ENCODE measurements at regions not wholly inside any gene's neighbourhood (a gene's known extent, or its start where the extent isn't known, plus 50 kb on each side); places are given as distances from the start of the nearest gene placed in this dataset.

- Histone ChIP-seq H3K4me1 (ENCODE audit: low read depth) (peaks cover 12% of the 10 kb centered on the region), H3K36me3 (ENCODE audit: low read depth) (no peaks in the 10 kb centered on the region), H3K4me3 (no peak overlapping the region), H3K9me3 (peaks cover 17% of the 10 kb centered on the region)
- peak in 2 of 3 donors; percentile 25 to 41 for DNase-seq
- intact Hi-C loops (cut with DNase I, micrococcal nuclease): no loop called here
- no peak for TF ChIP-seq CTCF (IDR thresholded peaks at IDR 0.05)
- no peak for ATAC-seq
Measured at GRCh38 chr14:104238424-104239184, 100.2 kb downstream of the KIF26A start.

- TF ChIP-seq CTCF (IDR thresholded peaks at IDR 0.05): no peak
- Histone ChIP-seq H3K4me3 (no peak overlapping the region), H3K36me3 (ENCODE audit: low read depth) (no peaks in the 10 kb centered on the region), H3K4me1 (ENCODE audit: low read depth) (peaks cover 12% of the 10 kb centered on the region), H3K9me3 (peaks cover 10% of the 10 kb centered on the region)
- intact Hi-C loops (cut with DNase I, micrococcal nuclease): no loop called here
- ATAC-seq: no peak
- DNase-seq: peak in 2 of 3 donors; percentile 29 to 36
Measured at GRCh38 chr14:104239185-104239775, 100.9 kb downstream of the KIF26A start.

GRCh38 chr14:104239861-104240301, 101.5 kb downstream of the KIF26A start:
- DNase-seq: peak in 2 of 3 donors; percentile 46 to 53
- peaks cover 6% of the 10 kb centered on the region for H3K9me3 ChIP-seq
- no peaks in the 10 kb centered on the region for H3K36me3 ChIP-seq (ENCODE audit: low read depth)
- intact Hi-C loops (cut with DNase I, micrococcal nuclease): no loop called here
- no peak for TF ChIP-seq CTCF (IDR thresholded peaks at IDR 0.05)
- H3K4me3 ChIP-seq: no peak overlapping the region
- ATAC-seq: peak; percentile 60
- peaks cover 12% of the 10 kb centered on the region for H3K4me1 ChIP-seq (ENCODE audit: low read depth)

GRCh38 chr14:104240434-104241157, 102.2 kb downstream of the KIF26A start:
- DNase-seq (peak; percentile 68 to 80 (median 75)), ATAC-seq (peak; percentile 95)
- TF ChIP-seq CTCF (IDR thresholded peaks at IDR 0.05): no peak
- H3K36me3 ChIP-seq (ENCODE audit: low read depth): no peaks in the 10 kb centered on the region
- H3K4me3 ChIP-seq: no peak overlapping the region
- peaks cover 9% of the 10 kb centered on the region for H3K9me3 ChIP-seq
- intact Hi-C loops (cut with DNase I, micrococcal nuclease): no loop called here
- H3K4me1 ChIP-seq (ENCODE audit: low read depth): peaks cover 12% of the 10 kb centered on the region

GRCh38 chr14:104243200-104243599, 104.8 kb downstream of the KIF26A start:
- no peak for TF ChIP-seq CTCF (IDR thresholded peaks at IDR 0.05)

More at GRCh38 chr14:104243200-104243599, 104.8 kb downstream of the KIF26A start:
- no peak for ATAC-seq
- no peak overlapping the region for H3K4me3 ChIP-seq
- no peak for DNase-seq
- intact Hi-C loops (cut with DNase I, micrococcal nuclease): no loop called here
- no peaks in the 10 kb centered on the region for H3K36me3 ChIP-seq (ENCODE audit: low read depth)
- H3K9me3 ChIP-seq: peaks cover 5% of the 10 kb centered on the region
- H3K4me1 ChIP-seq (ENCODE audit: low read depth): peaks cover 12% of the 10 kb centered on the region

Measured in mucosa of descending colon (tissue), 3 donors.